A673 (cell line): ENCODE measurements at regions not wholly inside any gene's neighbourhood (a gene's known extent, or its start where the extent isn't known, plus 50 kb on each side); places are given as distances from the start of the nearest gene placed in this dataset.

Source experiments
- BruUV-seq: library from RNA; stranded (reverse); fragments of 400-500 nt; replicated peaks from 2 replicates; lab custom pipeline; 2021; lab: Mats Ljungman, UMichigan
- CTCF ChIA-PET: fragments of 300-600 bp; sonication (Branson Sonifier 250); formaldehyde crosslinking; loops from one replicate; lab custom pipeline; 2022; ENCODE audit warnings: antibody characterized with exemption; lab: Charles Lee
- POLR2A ChIA-PET: fragments of 300-600 bp; sonication (Branson Sonifier 250); formaldehyde crosslinking; loops from one replicate; lab custom pipeline; 2022; ENCODE audit warnings: antibody characterized with exemption; ENCODE audit not compliant: low non-redundant PET; lab: Charles Lee
- DNase-seq: peaks from one replicate; pipeline ENCODE4 v3.0.0-alpha.2; 2015; ENCODE audit warnings: low spot score
- H3K27ac ChIP-seq: fragments of 200-600 bp; sonication (generic); 2 replicates; pipeline ENCODE4 v1.5.1; 2016; ENCODE audit warnings: mixed run types, low read depth, mild to moderate bottlenecking, mixed read lengths, antibody characterized with exemption, low read length; ENCODE audit not compliant: poor library complexity, severe bottlenecking
- H3K27me3 ChIP-seq: fragments of 200-600 bp; sonication (generic); replicated peaks from 2 replicates; pipeline ENCODE4 v1.6.1; 2017; ENCODE audit warnings: mixed run types, low read depth, mild to moderate bottlenecking, mixed read lengths, antibody characterized with exemption, low read length; ENCODE audit not compliant: insufficient read depth, poor library complexity
- H3K36me3 ChIP-seq: fragments of 200-600 bp; sonication (generic); 2 replicates; pipeline ENCODE4 v1.6.1; 2016; ENCODE audit warnings: mixed run types, mild to moderate bottlenecking, mixed read lengths, antibody characterized with exemption, low read length; ENCODE audit not compliant: insufficient read depth, poor library complexity, severe bottlenecking
- H3K4me1 ChIP-seq: fragments of 200-600 bp; sonication (generic); 2 replicates; pipeline ENCODE4 v1.6.1; 2017; ENCODE audit warnings: mixed run types, mild to moderate bottlenecking, mixed read lengths, antibody characterized with exemption, low read length; ENCODE audit not compliant: insufficient read depth, poor library complexity, severe bottlenecking
- H3K4me3 ChIP-seq: fragments of 200-600 bp; sonication (generic); 2 replicates; pipeline ENCODE4 v1.5.1; 2016; ENCODE audit warnings: low read depth, mixed run types, mild to moderate bottlenecking, mixed read lengths, low read length; ENCODE audit not compliant: poor library complexity, severe bottlenecking
- H3K9me3 ChIP-seq: fragments of 200-600 bp; sonication (generic); 2 replicates; pipeline ENCODE4 v1.6.1; 2016; ENCODE audit warnings: mixed run types, low read depth, mild to moderate bottlenecking, mixed read lengths, antibody characterized with exemption, low read length; ENCODE audit not compliant: poor library complexity, severe bottlenecking
- EZH2 ChIP-seq: fragments of 200-600 bp; sonication (generic); IDR thresholded peaks from 2 replicates; pipeline ENCODE4 v1.6.1; 2017; ENCODE audit warnings: borderline replicate concordance, low read depth, mild to moderate bottlenecking, mixed read lengths, antibody characterized with exemption, low read length; ENCODE audit not compliant: poor library complexity, severe bottlenecking
- intact Hi-C: fragments of 100-400 bp; cut with micrococcal nuclease; formaldehyde crosslinking; loops from one replicate; pipeline ENCODE4 v1.10.0; 2022; ENCODE audit not compliant: unreplicated experiment
- TF ChIP-seq, protein P1 (sequence below): fragments of 300-800, 200-600 bp; sonication (generic); conservative IDR thresholded peaks from 2 replicates; pipeline ENCODE4 v1.5.1; 2017; ENCODE audit warnings: low read depth, mild to moderate bottlenecking, antibody characterized with exemption, low read length, moderate library complexity, mixed read lengths

DNA sequence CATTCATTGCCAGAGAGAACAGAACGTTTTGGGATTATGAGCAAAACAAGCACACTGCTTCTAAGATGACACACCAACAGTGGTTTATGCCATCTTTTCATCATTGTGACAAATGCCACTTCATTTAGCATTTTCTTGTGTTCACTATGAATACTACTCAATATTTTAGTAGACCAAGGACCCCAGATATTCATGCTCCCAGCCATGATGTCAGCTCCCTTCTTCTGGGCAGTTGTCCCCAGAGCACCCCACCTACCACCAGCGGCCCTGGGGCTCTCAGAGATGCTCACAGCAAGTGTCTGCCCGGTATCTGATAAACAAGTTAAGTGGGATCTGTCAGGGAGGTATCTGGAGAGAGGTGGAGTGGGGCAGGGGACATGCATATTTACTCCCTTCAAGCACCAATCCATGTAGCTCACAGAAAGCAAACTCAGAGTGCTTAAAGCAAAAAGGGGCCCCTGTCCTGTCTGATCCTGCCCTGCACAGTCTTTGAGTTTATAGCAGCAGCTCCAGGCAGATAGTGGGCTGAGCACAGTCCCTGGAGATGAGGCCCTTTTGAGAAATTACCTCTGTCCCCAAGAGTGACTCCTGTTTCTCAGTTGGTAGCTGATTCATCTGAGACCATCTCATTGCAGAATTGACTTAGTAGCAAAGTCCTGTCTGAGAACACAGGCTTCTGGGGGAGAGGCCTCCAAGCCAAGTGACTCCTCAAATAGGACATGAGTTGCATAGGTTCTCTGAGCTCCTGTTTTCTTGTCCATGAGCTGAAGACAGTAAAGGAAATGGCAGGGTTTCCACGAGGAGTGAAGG is 281.8 kb upstream of the KLF6 start:
- ChIA-PET CTCF (no interaction called here), POLR2A (no interaction called here)
- Histone ChIP-seq H3K4me1 (peaks cover 13% of the 10 kb centered on the region), H3K27ac (no peak overlapping the region), H3K4me3 (no peak overlapping the region), H3K9me3 (no peaks in the 10 kb centered on the region), H3K36me3 (no peaks in the 10 kb centered on the region), H3K27me3 (peaks cover 7% of the 10 kb centered on the region)
- DNase-seq = no peak
- no peak for TF ChIP-seq EZH2
- TF ChIP-seq, protein P1, sequence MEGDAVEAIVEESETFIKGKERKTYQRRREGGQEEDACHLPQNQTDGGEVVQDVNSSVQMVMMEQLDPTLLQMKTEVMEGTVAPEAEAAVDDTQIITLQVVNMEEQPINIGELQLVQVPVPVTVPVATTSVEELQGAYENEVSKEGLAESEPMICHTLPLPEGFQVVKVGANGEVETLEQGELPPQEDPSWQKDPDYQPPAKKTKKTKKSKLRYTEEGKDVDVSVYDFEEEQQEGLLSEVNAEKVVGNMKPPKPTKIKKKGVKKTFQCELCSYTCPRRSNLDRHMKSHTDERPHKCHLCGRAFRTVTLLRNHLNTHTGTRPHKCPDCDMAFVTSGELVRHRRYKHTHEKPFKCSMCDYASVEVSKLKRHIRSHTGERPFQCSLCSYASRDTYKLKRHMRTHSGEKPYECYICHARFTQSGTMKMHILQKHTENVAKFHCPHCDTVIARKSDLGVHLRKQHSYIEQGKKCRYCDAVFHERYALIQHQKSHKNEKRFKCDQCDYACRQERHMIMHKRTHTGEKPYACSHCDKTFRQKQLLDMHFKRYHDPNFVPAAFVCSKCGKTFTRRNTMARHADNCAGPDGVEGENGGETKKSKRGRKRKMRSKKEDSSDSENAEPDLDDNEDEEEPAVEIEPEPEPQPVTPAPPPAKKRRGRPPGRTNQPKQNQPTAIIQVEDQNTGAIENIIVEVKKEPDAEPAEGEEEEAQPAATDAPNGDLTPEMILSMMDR = no peak
- intact Hi-C loops = no loop called here
- BruUV-seq = no TSS peak

- H3K27ac ChIP-seq = no peak overlapping the region
- intact Hi-C loops = no loop called here
- BruUV-seq = no TSS peak
- ChIA-PET POLR2A (no interaction called here), CTCF (no interaction called here)
- H3K36me3 ChIP-seq = no peaks in the 10 kb centered on the region
- H3K4me1 ChIP-seq = peaks cover 13% of the 10 kb centered on the region
- DNase-seq = no peak
- H3K27me3 ChIP-seq = peaks cover 22% of the 10 kb centered on the region
- no peaks in the 10 kb centered on the region for H3K9me3 ChIP-seq
- no peak overlapping the region for H3K4me3 ChIP-seq
- TF ChIP-seq, protein P1 = no peak
- TF ChIP-seq EZH2 = no peak
Measured at GRCh38 chr10:4064489-4064888, 279.5 kb upstream of the KLF6 start.

GRCh38 chr10:4063717-4064116 is 278.7 kb upstream of the KLF6 start:
- POLR2A ChIA-PET = no interaction called here
- Histone ChIP-seq H3K4me3 (no peak overlapping the region), H3K36me3 (no peaks in the 10 kb centered on the region), H3K27ac (no peak overlapping the region), H3K4me1 (peaks cover 14% of the 10 kb centered on the region), H3K9me3 (no peaks in the 10 kb centered on the region), H3K27me3 (peaks cover 22% of the 10 kb centered on the region)
- intact Hi-C loops = no loop called here
- TF ChIP-seq, protein P1 = no peak
- TF ChIP-seq EZH2 = no peak
- CTCF ChIA-PET = no interaction called here
- no peak for DNase-seq
- no TSS peak for BruUV-seq
